Activated T-helper 2 cell treated with anti-CD3 and anti-CD28 coated beads, Interferon-gamma antibody, Interleukin-2, Interleukin-4, amounts not matched to agents 10 μg/mL and 5 μg/mL and 100 μg/mL, durations not matched to agents 14 hours and 24 hours and 36 hours (primary cell): ENCODE measurements at regions not wholly inside any gene's neighbourhood (a gene's known extent, or its start where the extent isn't known, plus 50 kb on each side); places are given as distances from the start of the nearest gene placed in this dataset.

Experiments
- DNase-seq: peaks from one replicate; pipeline ENCODE4 v3.0.0; 2021; ENCODE audit warnings: low spot score
- H3K27ac Mint-ChIP-seq: one replicate; pipeline ENCODE4 v1.8.0; 2021; ENCODE audit warnings: mixed read lengths
- H3K27me3 Mint-ChIP-seq: one replicate; pipeline ENCODE4 v1.8.0; 2021; ENCODE audit warnings: low read depth, mixed read lengths
- H3K36me3 Mint-ChIP-seq: one replicate; pipeline ENCODE4 v1.8.0; 2021; ENCODE audit warnings: low read depth, mixed read lengths
- H3K4me1 Mint-ChIP-seq: one replicate; pipeline ENCODE4 v1.8.0; 2021; ENCODE audit warnings: low read depth, mixed read lengths
- H3K4me3 Mint-ChIP-seq: one replicate; pipeline ENCODE4 v1.8.0; 2021; ENCODE audit warnings: low read depth, mild to moderate bottlenecking, moderate library complexity, mixed read lengths
- H3K9me3 Mint-ChIP-seq: one replicate; pipeline ENCODE4 v1.8.0; 2021; ENCODE audit warnings: mixed read lengths
- intact Hi-C: fragments of 100-400 bp; cut with micrococcal nuclease; formaldehyde crosslinking; loops from one replicate; pipeline ENCODE4 v1.15.1; 2023

DNA sequence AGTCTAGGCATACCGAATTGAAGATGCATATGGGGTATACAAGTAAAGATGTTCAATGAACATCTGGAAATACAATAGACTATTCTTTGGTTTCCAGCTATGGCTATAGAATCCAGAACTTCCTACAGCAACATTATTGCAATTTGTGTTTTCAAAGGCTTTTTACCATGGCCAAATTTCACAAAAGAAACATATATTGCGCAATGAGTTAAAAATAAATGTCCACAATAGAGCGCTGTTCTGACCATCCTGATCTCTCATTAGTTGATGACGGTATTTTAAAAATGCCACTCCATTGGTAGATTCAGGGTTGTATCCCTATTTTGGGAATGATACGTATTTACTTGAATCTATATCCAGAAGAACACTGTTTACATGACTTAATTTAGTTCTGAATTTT is 139.2 kb downstream of the LINC00632 start:
- H3K4me1 Mint-ChIP-seq, result no peaks in the 10 kb centered on the region
- no peaks in the 10 kb centered on the region for H3K9me3 Mint-ChIP-seq
- no peaks in the 10 kb centered on the region for H3K36me3 Mint-ChIP-seq
- intact Hi-C loops, result no loop called here
- no peak overlapping the region for H3K27ac Mint-ChIP-seq
- peaks cover 1% of the 10 kb centered on the region for H3K27me3 Mint-ChIP-seq
- H3K4me3 Mint-ChIP-seq, result no peak overlapping the region
- no peak for DNase-seq

DNA sequence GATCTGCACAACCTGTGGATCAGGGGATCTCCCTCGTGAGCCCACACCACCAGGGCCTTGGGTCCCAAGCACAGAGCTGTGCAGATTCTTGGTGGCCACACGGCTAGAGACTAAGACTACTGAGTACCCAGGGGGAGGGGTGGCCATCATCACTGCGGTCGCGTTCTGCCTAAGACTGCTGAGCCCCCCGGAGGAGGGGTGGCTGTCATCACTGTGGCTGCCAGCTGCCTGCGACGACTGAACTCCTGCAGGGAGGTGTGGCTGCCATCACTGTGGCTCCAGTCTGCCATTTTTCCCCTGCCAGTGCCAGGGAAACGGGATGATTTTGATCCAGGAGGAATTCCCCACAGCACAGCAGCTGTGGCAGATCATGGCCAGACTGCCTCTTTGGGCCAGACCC is 141.7 kb upstream of the SPANXB1 start:
- intact Hi-C loops, result no loop called here
- no peaks in the 10 kb centered on the region for H3K36me3 Mint-ChIP-seq
- no peaks in the 10 kb centered on the region for H3K4me1 Mint-ChIP-seq
- H3K9me3 Mint-ChIP-seq, result peaks cover 5% of the 10 kb centered on the region
- no peak overlapping the region for H3K4me3 Mint-ChIP-seq
- no peaks in the 10 kb centered on the region for H3K27me3 Mint-ChIP-seq
- H3K27ac Mint-ChIP-seq, result no peak overlapping the region
- DNase-seq, result no peak

DNA sequence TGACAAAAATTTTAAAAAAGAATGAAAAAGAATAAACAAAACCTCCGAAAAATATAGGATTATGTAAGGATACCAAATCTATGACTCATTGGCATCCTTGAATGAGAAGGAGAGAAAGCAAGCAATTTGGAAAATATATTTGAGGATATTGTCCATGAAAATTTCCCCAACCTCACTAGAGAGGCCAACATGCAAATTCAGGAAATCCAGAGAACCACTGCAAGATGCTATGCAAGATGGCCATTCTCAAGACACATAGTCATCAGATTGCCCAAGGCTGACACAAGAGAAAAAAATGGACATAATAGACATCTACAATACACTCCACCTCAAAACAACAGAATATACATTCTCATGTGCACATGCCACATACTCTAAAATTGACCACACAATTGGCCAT is 135.9 kb upstream of the SPANXB1 start:
- no peaks in the 10 kb centered on the region for H3K27me3 Mint-ChIP-seq

DNA sequence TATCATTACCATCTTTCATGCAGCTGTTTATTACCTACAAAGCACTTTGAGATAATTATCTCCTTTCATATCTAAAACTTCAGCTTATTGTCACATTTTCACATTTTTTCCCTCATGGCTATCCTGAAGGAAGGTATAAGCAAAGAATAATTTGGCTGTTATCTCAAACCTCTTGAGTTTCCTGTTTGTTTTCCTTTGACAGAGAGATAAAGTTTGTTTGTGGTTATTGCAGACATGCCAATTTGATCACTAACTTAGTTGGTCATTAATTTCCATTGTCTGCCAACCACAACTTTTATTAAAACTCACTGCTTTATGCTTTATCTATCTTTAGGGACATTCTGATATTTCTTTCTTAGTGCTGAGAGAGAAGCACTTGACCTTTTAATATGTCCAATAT is 89.8 kb upstream of the SPANXB1 start:
- intact Hi-C loops, result loop anchor here (10.0 kb wide), 1 partner anchor 242 kb away; no protein-coding TSS in a partner anchor
- H3K27me3 Mint-ChIP-seq, result no peaks in the 10 kb centered on the region
- no peaks in the 10 kb centered on the region for H3K36me3 Mint-ChIP-seq
- no peak overlapping the region for H3K27ac Mint-ChIP-seq
- no peak for DNase-seq
- H3K9me3 Mint-ChIP-seq, result peaks cover 3% of the 10 kb centered on the region
- H3K4me3 Mint-ChIP-seq, result no peak overlapping the region
- peaks cover 19% of the 10 kb centered on the region for H3K4me1 Mint-ChIP-seq

More for the DNA sequence above, 135.9 kb upstream of the SPANXB1 start:
- Mint-ChIP-seq H3K36me3 (no peaks in the 10 kb centered on the region), H3K4me3 (no peak overlapping the region), H3K9me3 (peaks cover 9% of the 10 kb centered on the region), H3K4me1 (no peaks in the 10 kb centered on the region), H3K27ac (no peak overlapping the region)
- no peak for DNase-seq
- intact Hi-C loops, result no loop called here

DNA sequence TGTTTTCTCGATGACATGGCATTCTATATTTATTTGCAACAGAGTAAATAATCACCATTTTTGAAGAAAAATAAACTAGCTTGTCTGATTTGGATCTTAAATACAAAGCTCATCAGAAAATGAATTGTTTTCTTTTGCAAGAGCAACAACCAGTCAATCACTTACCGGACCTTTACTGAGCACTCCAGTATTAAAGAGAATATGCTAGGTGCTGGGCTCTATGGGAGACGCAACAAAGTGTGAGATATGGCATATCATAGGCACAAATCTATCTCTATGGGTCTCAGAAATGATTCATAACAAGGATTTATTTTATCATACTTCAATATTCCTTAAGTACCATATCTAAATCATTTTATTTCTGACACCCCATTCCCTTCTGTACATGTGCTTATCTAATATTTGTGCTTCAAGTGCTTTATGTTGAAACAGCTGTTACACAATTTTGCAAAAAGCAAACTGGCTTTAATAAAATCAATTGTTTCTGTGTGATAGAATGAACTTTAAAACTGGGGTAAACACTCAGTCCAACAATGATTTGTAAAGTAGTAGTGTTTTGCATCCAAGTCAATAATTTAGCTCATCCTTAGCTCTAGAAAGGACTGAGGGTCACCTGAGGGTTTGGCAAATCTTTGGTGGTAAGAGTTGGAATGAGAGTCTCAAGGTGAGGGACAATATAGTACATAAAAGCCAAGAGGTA is 88.4 kb upstream of the SPANXB1 start:
- Mint-ChIP-seq H3K4me3 (no peak overlapping the region), H3K27ac (no peak overlapping the region), H3K9me3 (peaks cover 4% of the 10 kb centered on the region), H3K36me3 (no peaks in the 10 kb centered on the region), H3K4me1 (peaks cover 25% of the 10 kb centered on the region), H3K27me3 (no peaks in the 10 kb centered on the region)
- intact Hi-C loops, result loop anchor here (10.0 kb wide), 1 partner anchor 241 kb away; no protein-coding TSS in a partner anchor
- DNase-seq, result no peak

DNA sequence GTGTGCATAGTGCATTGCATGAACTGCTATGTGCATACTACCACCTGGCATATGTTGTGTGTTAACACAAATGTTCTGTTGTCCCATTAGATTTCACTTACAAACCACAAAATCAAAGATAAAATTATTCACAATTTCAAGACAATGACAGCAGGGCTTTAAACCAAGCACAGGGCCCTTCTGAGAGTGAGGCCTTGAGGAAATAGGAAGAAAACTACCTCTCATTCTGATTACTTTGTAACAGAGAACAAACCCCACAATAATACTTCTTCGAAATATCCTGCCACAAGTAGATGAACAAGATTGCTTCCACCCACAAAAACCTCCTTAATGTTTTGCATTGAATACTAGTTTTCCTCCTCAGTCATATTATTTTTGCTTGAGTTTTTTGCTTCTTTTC is 85.5 kb upstream of the SPANXB1 start:
- intact Hi-C loops, result loop anchor here (1.0 to 10.0 kb wide), 4 partner anchors 11 to 238 kb away; no protein-coding TSS in a partner anchor
- H3K4me3 Mint-ChIP-seq, result peak overlapping the region; percentile 43
- no peaks in the 10 kb centered on the region for H3K27me3 Mint-ChIP-seq
- no peak for DNase-seq
- H3K27ac Mint-ChIP-seq, result peak overlapping the region; percentile 92
- H3K9me3 Mint-ChIP-seq, result peaks cover 4% of the 10 kb centered on the region
- no peaks in the 10 kb centered on the region for H3K36me3 Mint-ChIP-seq
- H3K4me1 Mint-ChIP-seq, result peaks cover 17% of the 10 kb centered on the region

DNA sequence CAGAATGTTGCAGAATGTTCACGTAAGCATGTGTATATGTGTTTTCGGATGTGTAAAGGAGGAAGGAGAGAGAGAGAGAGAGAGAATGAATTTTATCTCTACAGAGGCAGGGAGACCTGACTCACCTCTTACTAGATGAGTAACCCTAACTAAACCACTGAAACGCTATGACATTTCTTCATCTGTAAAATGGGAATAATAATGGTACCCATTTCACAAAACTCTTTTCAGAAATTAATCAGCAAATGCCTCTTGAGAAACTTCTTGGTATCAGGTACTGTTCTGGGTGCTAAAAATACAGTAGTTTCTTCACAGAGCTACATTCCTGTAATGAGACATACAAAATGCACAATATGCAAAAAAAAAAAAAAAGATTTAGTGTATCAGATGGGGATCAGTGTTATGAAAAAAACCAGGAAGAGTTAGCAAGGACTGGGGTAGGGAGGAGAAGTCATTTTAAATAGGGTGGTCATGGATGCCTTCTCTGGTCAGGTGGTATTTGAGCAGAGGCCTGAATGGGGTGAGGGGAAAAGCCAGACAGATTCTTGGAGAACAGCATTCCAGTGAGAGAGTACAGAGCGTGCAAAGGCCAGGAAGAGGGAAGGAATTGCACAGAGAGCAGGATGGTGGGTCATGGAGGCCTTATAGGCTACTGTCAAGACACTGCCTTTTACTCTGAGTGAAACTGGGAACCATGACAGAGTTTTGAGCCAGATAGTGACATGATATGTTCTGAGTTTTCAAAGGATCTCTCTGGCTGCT is 84.9 kb upstream of the SPANXB1 start:
- Mint-ChIP-seq H3K27ac (peak overlapping the region; percentile 92), H3K36me3 (no peaks in the 10 kb centered on the region), H3K27me3 (no peaks in the 10 kb centered on the region), H3K4me3 (peak overlapping the region; percentile 43), H3K9me3 (peaks cover 4% of the 10 kb centered on the region), H3K4me1 (peaks cover 17% of the 10 kb centered on the region)
- DNase-seq, result no peak
- intact Hi-C loops, result loop anchor here (1.0 to 10.0 kb wide), 4 partner anchors 11 to 237 kb away; no protein-coding TSS in a partner anchor

DNA sequence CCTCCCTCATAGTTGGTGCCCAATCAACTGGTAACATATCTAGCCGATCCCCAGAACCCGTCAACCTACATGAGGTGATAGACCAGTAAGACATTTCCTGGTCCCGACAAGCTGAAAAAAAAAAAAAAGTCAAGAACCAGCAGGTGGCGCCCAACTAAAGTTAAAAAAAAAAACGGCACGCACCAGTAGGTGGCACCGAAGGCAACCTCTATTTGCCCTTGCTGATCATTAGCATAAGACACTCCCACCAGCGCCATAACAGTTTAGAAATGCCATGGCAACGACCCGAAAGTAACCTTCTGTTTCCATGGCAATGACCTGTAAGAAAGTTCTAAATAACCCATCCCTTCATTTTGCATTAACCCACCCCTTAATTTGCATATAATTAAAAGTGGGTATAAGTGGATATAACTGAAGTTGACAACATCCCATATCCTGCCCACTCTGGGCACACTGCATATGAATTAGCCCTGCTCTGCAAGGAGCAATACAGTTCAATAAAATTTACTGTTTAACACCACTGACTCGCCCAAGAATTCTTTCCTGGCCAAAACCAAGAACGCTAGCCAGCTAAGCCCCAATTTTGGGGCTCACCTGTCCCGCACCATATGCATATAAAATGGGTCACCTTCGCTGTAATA is 83.9 kb upstream of the SPANXB1 start:
- Mint-ChIP-seq H3K27me3 (no peaks in the 10 kb centered on the region), H3K27ac (peak overlapping the region; percentile 92), H3K4me3 (no peak overlapping the region), H3K9me3 (peaks cover 4% of the 10 kb centered on the region), H3K36me3 (no peaks in the 10 kb centered on the region), H3K4me1 (peaks cover 17% of the 10 kb centered on the region)
- intact Hi-C loops, result loop anchor here (5.0 to 10.0 kb wide), 2 partner anchors 151 to 236 kb away; no protein-coding TSS in a partner anchor
- peak; percentile 33 for DNase-seq

DNA sequence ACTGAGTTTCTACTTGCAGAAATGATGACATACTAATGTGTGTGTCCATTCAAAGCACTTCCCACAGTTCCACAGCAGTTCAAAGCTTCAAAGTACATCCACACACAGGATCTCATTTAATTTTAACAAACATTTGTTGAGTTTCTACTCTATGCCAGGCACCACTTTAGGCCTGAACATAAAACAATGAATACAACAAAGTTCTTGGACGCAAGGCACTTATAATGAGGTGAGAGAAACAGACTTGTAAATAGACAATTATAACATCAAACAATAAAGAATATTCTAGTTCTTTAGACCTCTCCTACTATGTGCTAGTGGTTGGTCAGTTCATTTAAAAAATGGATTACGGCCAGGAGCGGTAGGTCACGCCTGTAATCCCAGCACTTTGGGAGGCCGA is 82.0 kb upstream of the SPANXB1 start:
- Mint-ChIP-seq H3K4me1 (peaks cover 17% of the 10 kb centered on the region), H3K9me3 (peaks cover 4% of the 10 kb centered on the region), H3K27ac (no peak overlapping the region), H3K27me3 (no peaks in the 10 kb centered on the region), H3K4me3 (no peak overlapping the region), H3K36me3 (no peaks in the 10 kb centered on the region)
- intact Hi-C loops, result loop anchor here (10.0 kb wide), 1 partner anchor 354 kb away; no protein-coding TSS in a partner anchor
- DNase-seq, result no peak

DNA sequence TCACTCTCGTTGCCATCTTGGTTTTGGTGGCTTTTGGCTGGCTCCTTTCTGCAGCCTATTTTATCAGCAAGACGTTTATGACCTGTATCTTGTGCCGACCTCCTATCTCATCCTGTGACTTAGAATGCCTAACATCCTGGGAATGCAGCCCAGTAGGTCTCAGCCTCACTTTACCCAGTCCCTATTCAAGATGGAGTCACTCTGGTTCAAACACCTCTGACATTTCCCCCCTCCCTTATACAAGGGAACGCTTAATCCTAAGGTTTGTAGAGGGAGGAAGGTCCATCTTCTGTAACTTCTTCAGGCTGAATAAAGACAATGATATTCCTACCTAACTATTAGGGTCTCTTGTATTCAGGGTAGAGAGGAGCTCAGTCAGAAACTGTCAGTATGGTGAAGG is 79.3 kb upstream of the SPANXB1 start:
- no peak overlapping the region for H3K4me3 Mint-ChIP-seq
- no peaks in the 10 kb centered on the region for H3K9me3 Mint-ChIP-seq
- no peak for DNase-seq
- no peak overlapping the region for H3K27ac Mint-ChIP-seq
- no peaks in the 10 kb centered on the region for H3K36me3 Mint-ChIP-seq
- intact Hi-C loops, result loop anchor here (10.0 kb wide), 1 partner anchor 352 kb away; no protein-coding TSS in a partner anchor
- no peaks in the 10 kb centered on the region for H3K27me3 Mint-ChIP-seq
- peaks cover 2% of the 10 kb centered on the region for H3K4me1 Mint-ChIP-seq

DNA sequence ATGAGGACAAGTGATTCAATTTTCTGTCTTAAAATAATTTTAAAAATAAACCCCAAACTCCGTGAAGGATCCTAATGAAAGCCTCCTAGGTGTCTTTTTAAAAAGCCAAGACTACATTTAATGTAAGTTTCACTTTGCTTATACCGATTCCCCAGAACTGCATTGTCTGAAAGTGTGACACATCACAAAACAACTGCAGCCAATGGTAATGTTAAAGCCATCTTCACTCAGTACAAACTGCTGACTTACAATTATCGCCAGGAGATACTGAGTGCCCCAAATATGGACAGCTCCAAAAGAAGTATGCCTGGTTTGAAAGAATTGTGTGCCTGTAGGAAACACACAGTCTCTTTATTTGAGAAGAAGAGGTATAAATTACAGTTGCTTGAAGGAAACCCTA is 73.7 kb upstream of the SPANXB1 start:
- no peaks in the 10 kb centered on the region for H3K9me3 Mint-ChIP-seq

DNA sequence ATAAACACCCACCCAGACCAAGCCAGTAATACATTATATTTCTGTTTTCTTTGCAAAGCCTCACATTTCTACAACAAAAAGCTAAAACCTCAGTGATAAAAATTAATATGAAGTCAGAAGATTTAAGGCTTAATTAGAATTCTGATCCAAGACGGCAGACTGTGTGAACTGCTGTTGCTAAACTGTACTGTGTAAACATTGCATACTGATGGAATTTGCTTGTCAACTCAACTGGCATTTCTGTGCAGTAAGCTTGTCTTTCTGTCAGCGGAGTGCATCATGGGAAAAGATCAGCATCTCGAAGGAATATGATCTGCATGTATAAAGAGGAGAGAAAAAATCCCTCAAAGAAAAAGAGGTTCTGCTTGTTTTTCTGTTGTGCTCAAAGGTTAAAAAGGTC is 69.4 kb upstream of the SPANXB1 start:
- Mint-ChIP-seq H3K9me3 (no peaks in the 10 kb centered on the region), H3K27me3 (no peaks in the 10 kb centered on the region), H3K4me3 (no peak overlapping the region), H3K36me3 (no peaks in the 10 kb centered on the region), H3K27ac (no peak overlapping the region), H3K4me1 (peaks cover 2% of the 10 kb centered on the region)
- DNase-seq, result no peak
- intact Hi-C loops, result no loop called here

More for the DNA sequence above, 73.7 kb upstream of the SPANXB1 start:
- Mint-ChIP-seq H3K27me3 (no peaks in the 10 kb centered on the region), H3K36me3 (no peaks in the 10 kb centered on the region), H3K4me1 (peaks cover 2% of the 10 kb centered on the region), H3K4me3 (no peak overlapping the region), H3K27ac (no peak overlapping the region)
- intact Hi-C loops, result loop anchor here (10.0 kb wide), 1 partner anchor 346 kb away; no protein-coding TSS in a partner anchor
- DNase-seq, result no peak
